ENCODE measurements at regions not wholly inside any gene's neighbourhood (a gene's known extent, or its start where the extent isn't known, plus 50 kb on each side); places are given as distances from the start of the nearest gene placed in this dataset.

GRCh38 chr15:35596285-35596684 lies 50.3 kb upstream of the DPH6 start:
- H3K79me2 ChIP-seq (ENCODE audit: insufficient read depth, low read depth), result no peaks in the 10 kb centered on the region
- H2AFZ ChIP-seq (ENCODE audit: low read depth), result no peak overlapping the region
- no peak overlapping the region for H3K4me3 ChIP-seq (IDR thresholded peaks at IDR 0.05; ENCODE audit: insufficient read depth, low read depth, low read length)
- no peaks in the 10 kb centered on the region for H3K4me1 ChIP-seq (ENCODE audit: low read depth, poor library complexity, severe bottlenecking)
- TF ChIP-seq CTCF (conservative IDR thresholded peaks at IDR 0.05; ENCODE audit: low read depth, low read length), result no peak
- H4K20me1 ChIP-seq (ENCODE audit: insufficient read depth), result no peaks in the 10 kb centered on the region
- no peak overlapping the region for H3K9ac ChIP-seq
- H3K27me3 ChIP-seq (ENCODE audit: insufficient read depth, low read depth), result no peaks in the 10 kb centered on the region
- no peak overlapping the region for H3K4me2 ChIP-seq
- H3K36me3 ChIP-seq (ENCODE audit: insufficient read depth), result no peaks in the 10 kb centered on the region
- H3K27ac ChIP-seq, result no peak overlapping the region

GRCh38 chr15:35602836-35603235 lies 56.9 kb upstream of the DPH6 start:
- H3K36me3 ChIP-seq (ENCODE audit: insufficient read depth), result no peaks in the 10 kb centered on the region
- no peak for TF ChIP-seq CTCF (conservative IDR thresholded peaks at IDR 0.05; ENCODE audit: low read depth, low read length)
- no peak overlapping the region for H3K27ac ChIP-seq
- H2AFZ ChIP-seq (ENCODE audit: low read depth), result no peak overlapping the region
- H3K9ac ChIP-seq, result no peak overlapping the region
- H3K27me3 ChIP-seq (ENCODE audit: insufficient read depth, low read depth), result no peaks in the 10 kb centered on the region
- H4K20me1 ChIP-seq (ENCODE audit: insufficient read depth), result no peaks in the 10 kb centered on the region
- no peak overlapping the region for H3K4me3 ChIP-seq (IDR thresholded peaks at IDR 0.05; ENCODE audit: insufficient read depth, low read depth, low read length)
- H3K79me2 ChIP-seq (ENCODE audit: insufficient read depth, low read depth), result no peaks in the 10 kb centered on the region
- H3K4me2 ChIP-seq, result no peak overlapping the region
- no peaks in the 10 kb centered on the region for H3K4me1 ChIP-seq (ENCODE audit: low read depth, poor library complexity, severe bottlenecking)

GRCh38 chr15:35603301-35603700 lies 57.3 kb upstream of the DPH6 start:
- Histone ChIP-seq H4K20me1 (ENCODE audit: insufficient read depth) (no peaks in the 10 kb centered on the region), H3K9ac (no peak overlapping the region), H3K79me2 (ENCODE audit: insufficient read depth, low read depth) (no peaks in the 10 kb centered on the region), H3K36me3 (ENCODE audit: insufficient read depth) (no peaks in the 10 kb centered on the region), H2AFZ (ENCODE audit: low read depth) (no peak overlapping the region), H3K4me3 (IDR thresholded peaks at IDR 0.05; ENCODE audit: insufficient read depth, low read depth, low read length) (no peak overlapping the region), H3K27me3 (ENCODE audit: insufficient read depth, low read depth) (no peaks in the 10 kb centered on the region), H3K27ac (no peak overlapping the region), H3K4me1 (ENCODE audit: low read depth, poor library complexity, severe bottlenecking) (no peaks in the 10 kb centered on the region), H3K4me2 (no peak overlapping the region)
- no peak for TF ChIP-seq CTCF (conservative IDR thresholded peaks at IDR 0.05; ENCODE audit: low read depth, low read length)

- no peak for TF ChIP-seq CTCF (conservative IDR thresholded peaks at IDR 0.05; ENCODE audit: low read depth, low read length)
- Histone ChIP-seq H3K27ac (no peak overlapping the region), H3K36me3 (ENCODE audit: insufficient read depth) (no peaks in the 10 kb centered on the region), H3K4me1 (ENCODE audit: low read depth, poor library complexity, severe bottlenecking) (no peaks in the 10 kb centered on the region), H3K4me2 (no peak overlapping the region), H2AFZ (ENCODE audit: low read depth) (no peak overlapping the region), H4K20me1 (ENCODE audit: insufficient read depth) (no peaks in the 10 kb centered on the region), H3K27me3 (ENCODE audit: insufficient read depth, low read depth) (no peaks in the 10 kb centered on the region), H3K4me3 (IDR thresholded peaks at IDR 0.05; ENCODE audit: insufficient read depth, low read depth, low read length) (no peak overlapping the region), H3K9ac (no peak overlapping the region), H3K79me2 (ENCODE audit: insufficient read depth, low read depth) (no peaks in the 10 kb centered on the region)
Observed at GRCh38 chr15:35603856-35604255, 57.9 kb upstream of the DPH6 start.

Measured in KMS-11 (cell line).